GM21825 (cell line): ENCODE measurements at regions not wholly inside any gene's neighbourhood (a gene's known extent, or its start where the extent isn't known, plus 50 kb on each side); places are given as distances from the start of the nearest gene placed in this dataset.

ENCODE experiments used
- ATAC-seq: cut with Tn5 transposase; IDR thresholded peaks from one replicate; pipeline ENCODE4 v1.9.1; 2021; ENCODE audit warnings: mild to moderate bottlenecking, moderate library complexity; ENCODE audit not compliant: unreplicated experiment

- ATAC-seq: no peak
Observed at GRCh38 chr12:116454950-116455447, 104.2 kb upstream of the MAP1LC3B2 start.

- ATAC-seq: no peak
Observed at GRCh38 chr12:116455540-116456329, 103.4 kb upstream of the MAP1LC3B2 start.

GRCh38 chr12:116456330-116457082 lies 102.7 kb upstream of the MAP1LC3B2 start:
- no peak for ATAC-seq

GRCh38 chr12:116458492-116458891 lies 100.7 kb upstream of the MAP1LC3B2 start:
- ATAC-seq: no peak

DNA sequence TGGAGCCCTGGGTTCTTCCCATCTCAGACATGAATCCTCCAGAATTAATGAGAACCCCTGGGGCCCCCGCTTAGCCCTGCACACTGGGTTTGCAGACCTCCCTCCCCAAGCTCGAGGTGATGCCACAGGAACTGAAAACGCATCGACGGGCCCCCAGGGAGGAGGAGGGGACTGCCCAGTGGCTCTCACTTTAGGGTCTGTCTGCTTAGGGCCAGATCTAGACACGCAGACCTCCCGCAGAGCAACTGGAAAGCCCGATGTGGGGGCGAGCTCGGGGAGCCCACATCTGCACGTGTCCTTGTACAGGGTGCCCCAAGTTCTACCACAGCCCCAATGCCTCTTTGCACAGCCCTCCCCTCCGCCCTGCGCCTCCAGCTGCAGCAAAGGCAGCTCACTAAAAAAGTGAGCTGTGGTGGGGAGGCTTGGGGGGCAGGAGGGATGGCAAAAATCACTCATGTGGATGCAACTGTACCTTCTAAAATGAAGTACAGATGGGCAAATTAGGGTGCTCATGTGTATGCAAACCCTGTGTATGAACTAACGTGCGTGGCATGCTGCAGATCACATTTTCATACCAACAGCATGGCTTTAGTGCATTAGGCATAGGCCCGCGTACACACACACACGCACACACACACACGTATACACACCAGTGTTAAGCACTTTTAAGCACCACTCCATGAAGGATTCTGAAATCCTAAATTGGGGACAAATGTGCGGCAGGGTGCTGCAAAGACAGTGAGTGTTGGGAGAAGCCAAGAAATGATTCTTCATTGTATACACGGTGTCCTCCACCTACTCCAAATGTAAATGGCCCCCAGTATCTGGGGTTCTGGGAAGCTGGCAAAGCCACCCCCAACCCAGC lies 99.9 kb upstream of the MAP1LC3B2 start:
- ATAC-seq: no peak

DNA sequence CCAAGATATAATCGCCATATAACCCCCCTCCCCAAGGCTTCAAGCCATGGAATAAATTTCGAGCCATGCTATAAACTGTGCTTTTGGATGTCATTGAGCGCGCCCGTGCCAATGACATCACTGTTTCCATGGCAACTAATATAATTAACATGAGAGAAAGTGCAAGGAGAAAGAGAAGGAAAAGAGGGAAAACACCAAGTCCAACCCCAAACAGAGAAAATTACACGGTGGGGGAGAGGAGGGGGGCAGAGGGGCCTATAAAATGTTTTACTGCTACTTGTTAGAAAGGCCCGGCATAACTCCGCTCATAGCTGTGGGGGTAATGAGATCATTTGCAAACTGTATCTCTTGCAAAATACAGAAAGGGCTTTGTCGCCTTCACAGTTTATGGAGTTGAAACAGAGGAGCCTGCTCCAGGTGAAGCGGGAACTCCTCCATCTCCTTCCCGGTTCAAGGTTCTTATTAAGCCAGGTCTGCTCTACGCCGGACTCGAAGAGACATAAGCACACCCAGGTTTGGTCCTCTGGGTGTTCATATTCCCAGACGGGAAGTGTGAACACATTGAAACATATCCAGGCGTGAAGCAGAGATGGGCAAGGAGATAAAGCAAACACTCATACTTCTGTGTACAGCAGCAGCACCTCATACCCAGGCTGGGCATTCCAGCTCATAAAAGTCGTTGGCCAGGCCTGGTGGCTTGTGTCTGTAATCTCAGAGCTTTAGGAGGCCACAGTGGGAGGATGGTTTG lies 99.1 kb upstream of the MAP1LC3B2 start:
- ATAC-seq: no peak

- no peak for ATAC-seq
Observed at GRCh38 chr12:116461060-116461459, 98.1 kb upstream of the MAP1LC3B2 start.

DNA sequence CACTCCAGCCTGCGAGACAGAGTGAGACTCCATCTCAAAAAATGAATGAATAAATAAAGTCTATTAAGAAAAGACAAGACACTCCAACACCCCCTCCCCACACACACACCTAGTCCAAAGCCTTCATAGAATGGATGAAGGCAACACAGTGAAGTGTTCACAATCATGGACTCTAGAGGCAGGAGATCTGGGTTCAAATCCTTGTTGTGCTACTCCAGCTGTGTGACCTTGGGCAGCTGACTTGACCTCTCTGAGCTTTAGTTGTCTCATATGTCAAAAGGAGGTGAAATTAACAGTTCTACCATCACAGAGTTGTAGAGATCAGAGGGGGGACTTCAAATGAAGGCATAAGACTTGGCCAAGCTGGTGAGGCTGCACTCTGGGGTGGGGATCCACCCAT lies 95.8 kb upstream of the MAP1LC3B2 start:
- ATAC-seq: no peak

DNA sequence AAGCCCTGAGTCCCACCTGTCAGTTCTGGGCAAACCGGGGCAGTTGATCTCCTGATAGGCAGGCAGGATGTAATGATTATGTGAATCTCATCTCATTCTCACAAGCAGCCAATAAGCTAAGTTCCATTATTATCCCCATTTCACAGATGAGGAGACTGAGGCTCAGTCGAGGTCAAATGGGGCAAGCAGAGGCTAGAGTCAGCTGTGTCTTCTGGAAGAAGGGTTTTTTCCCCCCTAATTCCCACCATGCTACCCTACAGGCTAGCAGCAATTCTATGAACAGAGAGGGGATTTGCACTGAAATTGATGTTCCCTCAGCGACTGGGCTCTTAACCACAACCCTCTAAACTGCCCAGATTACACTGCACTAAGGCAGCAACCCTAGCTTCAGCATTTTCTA lies 93.8 kb upstream of the MAP1LC3B2 start:
- no peak for ATAC-seq

GRCh38 chr12:116465856-116466255 lies 93.3 kb upstream of the MAP1LC3B2 start:
- no peak for ATAC-seq

GRCh38 chr12:116466536-116466935 lies 92.6 kb upstream of the MAP1LC3B2 start:
- no peak for ATAC-seq

GRCh38 chr12:116469344-116469743 lies 89.8 kb upstream of the MAP1LC3B2 start:
- ATAC-seq: no peak

GRCh38 chr12:116471544-116471943 lies 87.6 kb upstream of the MAP1LC3B2 start:
- ATAC-seq: no peak

GRCh38 chr12:116472193-116472592 lies 87.0 kb upstream of the MAP1LC3B2 start:
- ATAC-seq: no peak

DNA sequence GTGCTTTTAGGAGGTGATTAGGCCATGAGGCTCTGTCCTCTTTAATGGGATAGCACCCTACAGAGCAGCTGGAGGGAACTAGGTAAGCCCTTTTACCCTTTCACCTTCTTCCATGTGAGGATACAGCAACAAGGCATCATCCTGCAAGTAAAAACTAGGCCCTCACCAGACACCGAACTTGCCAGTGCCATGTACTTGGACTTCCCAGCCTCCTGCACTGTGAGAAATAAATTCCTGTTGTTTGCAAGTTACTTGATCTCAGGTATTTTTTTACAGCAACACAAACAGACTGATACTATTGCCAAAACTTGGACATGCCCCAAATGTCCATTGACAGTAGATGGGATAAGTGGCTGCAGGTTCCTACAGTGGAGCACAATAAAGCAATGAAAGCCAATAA lies 85.8 kb upstream of the MAP1LC3B2 start:
- no peak for ATAC-seq

DNA sequence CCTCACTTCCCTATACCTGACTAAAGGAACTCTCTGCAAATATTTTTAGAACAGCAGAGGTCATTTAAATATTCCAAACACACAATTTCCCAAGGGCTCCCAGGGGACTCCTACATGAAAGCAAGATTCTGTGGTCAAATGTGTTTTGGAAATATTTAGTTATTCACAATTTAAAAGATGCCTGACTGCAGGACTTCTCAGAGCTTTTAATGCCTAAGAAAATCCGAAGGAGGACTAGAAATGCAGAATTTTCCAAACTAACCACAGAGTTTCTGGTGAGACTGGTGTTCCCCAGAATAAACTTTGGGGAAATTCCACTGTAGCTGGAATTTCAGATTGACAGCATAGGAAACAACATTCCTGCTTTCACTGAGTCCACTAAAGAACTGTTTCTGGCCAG lies 84.8 kb upstream of the MAP1LC3B2 start:
- no peak for ATAC-seq

- ATAC-seq: no peak
Observed at GRCh38 chr12:116474899-116475298, 84.3 kb upstream of the MAP1LC3B2 start.

DNA sequence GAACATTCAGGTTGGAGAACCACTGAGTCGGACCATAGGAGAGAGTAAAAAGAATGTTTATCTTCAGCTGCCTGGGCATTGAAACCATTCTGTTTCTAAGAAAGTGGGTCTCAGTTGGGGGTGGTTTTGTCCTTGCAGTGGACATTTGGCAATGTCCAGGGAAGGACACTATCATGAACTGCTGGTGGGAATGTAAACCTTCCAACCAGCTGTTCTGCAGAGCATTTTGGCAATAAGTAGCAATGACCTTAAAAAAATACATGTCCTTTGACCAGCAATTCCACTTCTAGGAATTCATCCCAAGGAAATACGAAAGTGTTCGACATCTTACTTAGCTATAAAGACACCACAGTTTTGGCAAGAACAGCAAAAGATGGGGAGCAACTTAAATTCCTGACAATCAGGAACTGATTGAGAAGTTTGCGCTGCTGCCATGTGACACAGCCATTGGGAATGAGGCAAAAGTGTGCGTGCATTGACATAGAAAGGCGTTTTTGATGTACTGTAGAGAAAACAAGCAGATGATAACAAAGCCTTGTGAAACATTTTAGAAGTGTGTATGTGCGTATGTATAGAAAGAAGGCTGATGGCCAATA lies 82.9 kb upstream of the MAP1LC3B2 start:
- ATAC-seq: no peak

GRCh38 chr12:116478243-116478773 lies 80.9 kb upstream of the MAP1LC3B2 start:
- no peak for ATAC-seq
